Brain microvascular endothelial cell (primary cell): ENCODE measurements at regions not wholly inside any gene's neighbourhood (a gene's known extent, or its start where the extent isn't known, plus 50 kb on each side); places are given as distances from the start of the nearest gene placed in this dataset.

Experiments used
- DNase-seq: peaks from one replicate; pipeline ENCODE4 v3.0.0-alpha.2; 2020
- H3K27ac ChIP-seq: fragments of 250-450 bp; sonication (Bioruptor Pico); 2 replicates; pipeline ENCODE4 v1.5.1; 2020; ENCODE audit warnings: mild to moderate bottlenecking, moderate library complexity
- H3K27me3 ChIP-seq: fragments of 250-450 bp; sonication (Bioruptor Pico); replicated peaks from 2 replicates; pipeline ENCODE4 v1.5.1; 2020; ENCODE audit warnings: mild to moderate bottlenecking
- H3K36me3 ChIP-seq: fragments of 250-450 bp; sonication (Bioruptor Pico); replicated peaks from 2 replicates; pipeline ENCODE4 v1.5.1; 2020; ENCODE audit warnings: mild to moderate bottlenecking
- H3K4me3 ChIP-seq: 2 replicates; pipeline ENCODE4 v1.5.1; 2011; ENCODE audit warnings: low read depth, mild to moderate bottlenecking, control low read depth, low read length, moderate library complexity
- in situ Hi-C: cut with HindIII; loops from 2 replicates; pipeline ENCODE4 v1.10.0; 2017; ENCODE audit warnings: low sequenced_read_pairs, low pct_ligation_motif_present
- TF ChIP-seq, protein P1 (sequence below): IDR thresholded peaks from 2 replicates; pipeline ENCODE4 v1.5.1; 2011; ENCODE audit warnings: low read depth, mild to moderate bottlenecking, moderate library complexity, low read length, control low read depth, inconsistent platforms; ENCODE audit errors: missing control alignments

DNA sequence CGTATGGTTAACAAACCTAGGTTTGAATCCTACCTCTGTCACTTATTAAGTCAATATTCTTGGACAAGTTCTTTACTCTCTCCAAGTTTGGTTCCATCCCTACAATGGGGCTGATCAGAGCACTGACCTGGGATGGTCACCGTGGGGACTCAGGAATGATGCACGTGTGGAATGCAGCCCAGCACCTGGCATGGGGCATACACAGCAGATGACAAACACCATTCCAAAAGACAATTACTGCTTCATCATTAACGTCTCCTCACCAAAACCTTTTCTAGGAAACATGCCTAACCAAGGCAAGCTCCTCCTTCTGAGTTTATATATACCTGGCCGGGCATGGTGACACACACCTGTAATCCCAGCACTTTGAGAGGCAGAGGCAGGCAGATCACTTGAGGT is 532.9 kb upstream of the ID2 start:
- TF ChIP-seq, protein P1, sequence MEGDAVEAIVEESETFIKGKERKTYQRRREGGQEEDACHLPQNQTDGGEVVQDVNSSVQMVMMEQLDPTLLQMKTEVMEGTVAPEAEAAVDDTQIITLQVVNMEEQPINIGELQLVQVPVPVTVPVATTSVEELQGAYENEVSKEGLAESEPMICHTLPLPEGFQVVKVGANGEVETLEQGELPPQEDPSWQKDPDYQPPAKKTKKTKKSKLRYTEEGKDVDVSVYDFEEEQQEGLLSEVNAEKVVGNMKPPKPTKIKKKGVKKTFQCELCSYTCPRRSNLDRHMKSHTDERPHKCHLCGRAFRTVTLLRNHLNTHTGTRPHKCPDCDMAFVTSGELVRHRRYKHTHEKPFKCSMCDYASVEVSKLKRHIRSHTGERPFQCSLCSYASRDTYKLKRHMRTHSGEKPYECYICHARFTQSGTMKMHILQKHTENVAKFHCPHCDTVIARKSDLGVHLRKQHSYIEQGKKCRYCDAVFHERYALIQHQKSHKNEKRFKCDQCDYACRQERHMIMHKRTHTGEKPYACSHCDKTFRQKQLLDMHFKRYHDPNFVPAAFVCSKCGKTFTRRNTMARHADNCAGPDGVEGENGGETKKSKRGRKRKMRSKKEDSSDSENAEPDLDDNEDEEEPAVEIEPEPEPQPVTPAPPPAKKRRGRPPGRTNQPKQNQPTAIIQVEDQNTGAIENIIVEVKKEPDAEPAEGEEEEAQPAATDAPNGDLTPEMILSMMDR, result no peak
- H3K27me3 ChIP-seq, result no peaks in the 10 kb centered on the region
- in situ Hi-C loops, result no loop called here
- H3K4me3 ChIP-seq, result no peak overlapping the region
- no peak for DNase-seq
- H3K27ac ChIP-seq, result no peak overlapping the region
- H3K36me3 ChIP-seq, result no peaks in the 10 kb centered on the region

- no peak overlapping the region for H3K4me3 ChIP-seq
- no peaks in the 10 kb centered on the region for H3K36me3 ChIP-seq
- TF ChIP-seq, protein P1, result no peak
- DNase-seq, result peak; percentile 56
- peak overlapping the region; percentile 14 for H3K27ac ChIP-seq
- in situ Hi-C loops, result no loop called here
- no peaks in the 10 kb centered on the region for H3K27me3 ChIP-seq
These were observed 531.8 kb upstream of the ID2 start for GRCh38 chr2:8149985-8150539.

DNA sequence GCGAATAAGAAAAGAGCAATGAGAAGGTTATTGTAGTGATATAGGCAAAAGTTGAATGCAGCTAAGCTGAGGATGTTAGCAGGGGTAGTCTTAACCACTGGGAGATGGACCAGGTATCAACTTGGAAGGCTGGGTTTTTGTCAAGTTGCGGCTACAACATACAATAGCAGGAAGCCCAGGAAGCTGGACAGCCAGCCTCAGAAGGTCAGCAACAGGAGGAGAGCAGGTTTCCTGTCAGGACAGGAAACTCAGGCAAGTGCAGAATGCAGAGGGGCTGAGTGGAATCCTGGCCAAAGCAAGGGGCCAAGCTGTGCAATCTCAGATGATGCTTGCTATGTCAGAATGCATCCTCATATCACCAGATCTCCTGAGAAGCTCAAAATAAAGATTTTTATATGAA is 530.0 kb upstream of the ID2 start:
- in situ Hi-C loops, result no loop called here
- Histone ChIP-seq H3K4me3 (no peak overlapping the region), H3K36me3 (no peaks in the 10 kb centered on the region), H3K27ac (no peak overlapping the region), H3K27me3 (no peaks in the 10 kb centered on the region)
- TF ChIP-seq, protein P1, result no peak
- DNase-seq, result no peak

- no peak for DNase-seq
- TF ChIP-seq, protein P1, result no peak
- H3K4me3 ChIP-seq, result no peak overlapping the region
- H3K36me3 ChIP-seq, result no peaks in the 10 kb centered on the region
- no peaks in the 10 kb centered on the region for H3K27me3 ChIP-seq
- H3K27ac ChIP-seq, result no peak overlapping the region
- in situ Hi-C loops, result no loop called here
These were observed 529.2 kb upstream of the ID2 start for GRCh38 chr2:8152392-8153257.

GRCh38 chr2:8153258-8153718 is 528.6 kb upstream of the ID2 start:
- in situ Hi-C loops, result no loop called here
- no peak overlapping the region for H3K4me3 ChIP-seq
- no peak for DNase-seq

More at GRCh38 chr2:8153258-8153718, 528.6 kb upstream of the ID2 start:
- TF ChIP-seq, protein P1, result no peak
- no peaks in the 10 kb centered on the region for H3K27me3 ChIP-seq
- H3K27ac ChIP-seq, result no peak overlapping the region
- no peaks in the 10 kb centered on the region for H3K36me3 ChIP-seq
